ENCODE measurements at regions not wholly inside any gene's neighbourhood (a gene's known extent, or its start where the extent isn't known, plus 50 kb on each side); places are given as distances from the start of the nearest gene placed in this dataset.

DNA sequence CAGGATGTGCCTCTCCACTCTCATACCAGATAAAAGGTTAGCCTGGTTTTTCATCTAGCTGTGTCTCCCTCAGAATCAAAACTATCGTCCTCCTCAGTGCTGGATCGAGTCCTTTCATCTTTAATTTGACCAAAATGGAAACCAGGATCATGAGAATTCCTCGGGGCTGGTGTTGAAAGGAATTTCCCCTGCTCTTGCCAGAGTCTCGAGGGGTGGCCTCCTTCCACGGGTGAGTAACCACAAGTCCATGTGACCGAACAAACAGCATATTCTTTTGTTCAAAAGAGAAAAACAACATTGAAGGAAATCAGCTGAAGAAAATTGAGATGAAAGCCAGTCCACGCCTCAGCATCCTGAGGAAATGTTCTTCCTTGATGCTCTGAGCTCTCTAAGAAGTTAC is 165.9 kb upstream of the CDYL start:
- Histone ChIP-seq H3K4me1 (ENCODE audit: control extremely low read depth in 1 of 4, control insufficient read depth in 4 of 4, insufficient read depth in 4 of 4, low read length in 3 of 4) (no peaks in the 10 kb centered on the region), H3K9me3 (ENCODE audit: control extremely low read depth in 1 of 5, control insufficient read depth in 4 of 5, insufficient read depth in 2 of 5, low read depth in 1 of 5, low read length in 4 of 5) (peaks cover 0 to 9% (median 0%) of the 10 kb centered on the region in 5 experiments), H3K36me3 (ENCODE audit: control insufficient read depth in 4 of 4, insufficient read depth in 4 of 4, low read length in 3 of 4) (no peaks in the 10 kb centered on the region), H3K27ac (ENCODE audit: insufficient read depth in 1 of 2, low read depth in 1 of 2, low read length in 2 of 2, poor library complexity in 1 of 2, severe bottlenecking in 2 of 2) (no peak overlapping the region), H3K4me3 (ENCODE audit: control insufficient read depth in 1 of 7, extremely low read depth in 1 of 7, insufficient read depth in 4 of 7, low read depth in 2 of 7, low read length in 6 of 7) (no peak overlapping the region), H3K27me3 (replicated peaks in 2 of 5; ENCODE audit: control insufficient read depth in 4 of 5, insufficient read depth in 5 of 5, low read length in 4 of 5) (peaks cover 0 to 4% (median 0%) of the 10 kb centered on the region in 5 experiments)
- ChIA-PET CTCF (no interaction called here), POLR2A (no interaction called here)
- no peak for DNase-seq
- 46% methylated on average over 7 of the region's 7 CpGs for WGBS (ENCODE audit: insufficient coverage)

DNA sequence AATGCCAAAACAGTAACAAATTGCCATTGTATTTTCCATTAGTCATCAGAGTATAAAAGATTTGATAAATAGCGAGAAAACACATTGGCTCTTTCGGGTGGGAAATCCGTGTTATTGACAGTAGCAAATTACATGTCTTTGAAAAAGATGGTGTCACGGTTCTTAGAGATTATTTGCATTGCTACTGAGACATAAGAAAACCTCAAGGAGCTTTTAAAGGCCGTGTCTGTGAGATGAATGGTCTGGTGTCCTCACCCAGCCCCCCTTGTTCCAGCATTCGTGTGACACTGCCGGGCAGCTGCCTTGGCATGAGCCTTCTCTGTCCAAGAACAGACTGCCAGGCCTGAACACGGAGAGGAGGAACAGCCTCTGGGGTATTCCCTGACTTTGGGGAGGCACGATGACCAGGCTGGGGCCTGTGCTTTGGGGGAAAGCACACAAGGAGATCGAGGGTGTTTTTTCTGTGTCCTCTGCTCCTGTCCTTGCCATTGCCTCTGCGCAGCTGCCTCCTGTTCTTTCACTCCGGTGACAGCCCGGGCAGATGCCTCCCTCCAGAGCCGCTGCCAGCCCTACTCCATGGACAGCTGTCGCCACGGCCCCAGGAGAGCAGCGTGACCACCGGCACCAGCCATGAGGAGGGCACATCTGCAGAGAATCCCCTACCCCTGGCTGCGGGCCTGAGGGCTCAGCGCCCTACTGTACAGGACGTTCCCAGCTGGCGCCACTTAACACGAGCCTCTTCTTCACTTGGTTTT is 167.7 kb upstream of the CDYL start:
- no peak overlapping the region for H3K27ac ChIP-seq (ENCODE audit: insufficient read depth in 1 of 2, low read depth in 1 of 2, low read length in 2 of 2, poor library complexity in 1 of 2, severe bottlenecking in 2 of 2)
- WGBS (ENCODE audit: insufficient coverage), result 90% methylated on average over 23 of the region's 23 CpGs
- no peak overlapping the region for H3K4me3 ChIP-seq (ENCODE audit: control insufficient read depth in 1 of 7, extremely low read depth in 1 of 7, insufficient read depth in 4 of 7, low read depth in 2 of 7, low read length in 6 of 7)
- no peaks in the 10 kb centered on the region for H3K4me1 ChIP-seq (ENCODE audit: control extremely low read depth in 1 of 4, control insufficient read depth in 4 of 4, insufficient read depth in 4 of 4, low read length in 3 of 4)
- no peaks in the 10 kb centered on the region for H3K36me3 ChIP-seq (ENCODE audit: control insufficient read depth in 4 of 4, insufficient read depth in 4 of 4, low read length in 3 of 4)
- CTCF ChIA-PET, result no interaction called here
- POLR2A ChIA-PET, result no interaction called here
- DNase-seq, result no peak
- peaks cover 0 to 4% (median 0%) of the 10 kb centered on the region in 5 experiments for H3K27me3 ChIP-seq (replicated peaks in 2 of 5; ENCODE audit: control insufficient read depth in 4 of 5, insufficient read depth in 5 of 5, low read length in 4 of 5)
- H3K9me3 ChIP-seq (ENCODE audit: control extremely low read depth in 1 of 5, control insufficient read depth in 4 of 5, insufficient read depth in 2 of 5, low read depth in 1 of 5, low read length in 4 of 5), result peaks cover 0 to 3% (median 0%) of the 10 kb centered on the region in 5 experiments

- H3K27me3 ChIP-seq (replicated peaks in 2 of 5; ENCODE audit: control insufficient read depth in 4 of 5, insufficient read depth in 5 of 5, low read length in 4 of 5), result peaks cover 0 to 4% (median 0%) of the 10 kb centered on the region in 5 experiments
- CTCF ChIA-PET, result no interaction called here
- H3K36me3 ChIP-seq (ENCODE audit: control insufficient read depth in 4 of 4, insufficient read depth in 4 of 4, low read length in 3 of 4), result no peaks in the 10 kb centered on the region
- no peaks in the 10 kb centered on the region for H3K9me3 ChIP-seq (ENCODE audit: control extremely low read depth in 1 of 5, control insufficient read depth in 4 of 5, insufficient read depth in 2 of 5, low read depth in 1 of 5, low read length in 4 of 5)
- H3K27ac ChIP-seq (ENCODE audit: insufficient read depth in 1 of 2, low read depth in 1 of 2, low read length in 2 of 2, poor library complexity in 1 of 2, severe bottlenecking in 2 of 2), result no peak overlapping the region
- H3K4me1 ChIP-seq (ENCODE audit: control extremely low read depth in 1 of 4, control insufficient read depth in 4 of 4, insufficient read depth in 4 of 4, low read length in 3 of 4), result no peaks in the 10 kb centered on the region
- no peak overlapping the region for H3K4me3 ChIP-seq (ENCODE audit: control insufficient read depth in 1 of 7, extremely low read depth in 1 of 7, insufficient read depth in 4 of 7, low read depth in 2 of 7, low read length in 6 of 7)
- no peak for DNase-seq
- POLR2A ChIA-PET, result no interaction called here
- 10% methylated on average over 2 of the region's 6 CpGs for WGBS (ENCODE audit: insufficient coverage)
These were observed 168.4 kb upstream of the CDYL start for GRCh38 chr6:4607793-4608192.

DNA sequence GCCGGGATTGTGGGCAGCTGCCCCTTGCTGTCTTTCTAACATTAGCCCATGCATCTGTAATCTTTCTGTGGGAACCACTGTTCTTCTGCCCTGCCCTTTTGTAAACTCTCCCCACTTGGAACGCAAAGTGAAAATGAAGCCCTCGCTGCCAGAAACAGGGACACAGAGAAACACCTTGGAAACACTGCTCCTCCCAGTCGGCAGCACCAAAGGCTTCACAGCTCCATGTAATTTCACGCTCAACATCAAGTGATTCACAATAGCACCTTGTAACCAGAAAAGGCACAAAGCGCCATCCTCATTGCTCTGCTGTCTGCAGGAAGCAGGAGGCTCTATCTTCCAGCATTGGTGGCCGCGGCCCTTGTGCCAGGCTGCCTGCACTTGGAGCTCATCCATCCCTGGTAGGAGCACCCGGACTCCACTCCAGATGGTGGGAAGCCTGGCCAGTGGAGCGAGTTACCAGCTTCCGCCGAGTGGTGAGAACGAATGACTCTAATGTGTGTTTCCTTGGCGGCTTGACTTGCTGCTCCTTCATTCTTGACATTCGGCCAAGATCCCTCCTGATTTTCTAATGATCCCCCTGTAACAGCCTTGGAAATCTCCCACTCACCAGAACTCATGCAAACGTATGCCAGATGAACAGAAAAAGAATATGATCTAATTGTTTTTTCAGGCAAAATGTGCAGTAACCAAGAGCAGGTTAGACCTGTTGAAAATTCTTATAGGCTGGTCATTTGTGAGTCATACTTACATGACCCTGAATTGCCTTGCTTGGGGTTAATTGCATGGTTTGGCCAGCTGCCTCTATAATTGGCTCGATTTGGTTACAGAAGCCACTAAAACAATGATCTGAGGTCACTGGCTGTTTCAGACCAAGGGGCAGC is 169.1 kb upstream of the CDYL start:
- H3K27me3 ChIP-seq (replicated peaks in 2 of 5; ENCODE audit: control insufficient read depth in 4 of 5, insufficient read depth in 5 of 5, low read length in 4 of 5), result peaks cover 0 to 4% (median 0%) of the 10 kb centered on the region in 5 experiments
- no peaks in the 10 kb centered on the region for H3K9me3 ChIP-seq (ENCODE audit: control extremely low read depth in 1 of 5, control insufficient read depth in 4 of 5, insufficient read depth in 2 of 5, low read depth in 1 of 5, low read length in 4 of 5)
- ChIA-PET CTCF (no interaction called here), POLR2A (no interaction called here)
- 80% methylated on average over 16 of the region's 17 CpGs for WGBS (ENCODE audit: insufficient coverage)
- H3K4me3 ChIP-seq (ENCODE audit: control insufficient read depth in 1 of 7, extremely low read depth in 1 of 7, insufficient read depth in 4 of 7, low read depth in 2 of 7, low read length in 6 of 7), result no peak overlapping the region
- no peaks in the 10 kb centered on the region for H3K4me1 ChIP-seq (ENCODE audit: control extremely low read depth in 1 of 4, control insufficient read depth in 4 of 4, insufficient read depth in 4 of 4, low read length in 3 of 4)
- no peak overlapping the region for H3K27ac ChIP-seq (ENCODE audit: insufficient read depth in 1 of 2, low read depth in 1 of 2, low read length in 2 of 2, poor library complexity in 1 of 2, severe bottlenecking in 2 of 2)
- no peaks in the 10 kb centered on the region for H3K36me3 ChIP-seq (ENCODE audit: control insufficient read depth in 4 of 4, insufficient read depth in 4 of 4, low read length in 3 of 4)
- no peak for DNase-seq

DNA sequence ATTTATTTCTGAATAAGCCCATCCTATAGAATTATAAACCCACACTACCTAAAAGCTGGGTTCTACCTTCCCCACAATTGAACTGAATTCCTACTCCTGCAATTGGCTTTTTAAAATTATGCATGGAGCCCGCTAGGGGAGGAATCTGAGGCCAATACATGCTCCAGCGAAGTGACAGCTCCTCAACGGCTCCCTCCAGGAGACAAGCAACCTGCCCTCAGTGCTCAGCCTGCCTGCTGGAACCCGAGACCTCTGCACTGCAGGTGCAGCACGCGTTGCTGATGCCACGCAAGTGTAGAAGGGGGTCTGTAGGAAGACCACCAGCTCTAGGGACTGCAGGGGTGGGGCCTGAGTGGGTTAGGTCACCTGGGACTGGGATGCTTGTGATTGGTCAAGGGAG is 170.2 kb upstream of the CDYL start:
- Histone ChIP-seq H3K27me3 (replicated peaks in 2 of 5; ENCODE audit: control insufficient read depth in 4 of 5, insufficient read depth in 5 of 5, low read length in 4 of 5) (peaks cover 0 to 4% (median 0%) of the 10 kb centered on the region in 5 experiments), H3K9me3 (ENCODE audit: control extremely low read depth in 1 of 5, control insufficient read depth in 4 of 5, insufficient read depth in 2 of 5, low read depth in 1 of 5, low read length in 4 of 5) (no peaks in the 10 kb centered on the region), H3K4me3 (ENCODE audit: control insufficient read depth in 1 of 7, extremely low read depth in 1 of 7, insufficient read depth in 4 of 7, low read depth in 2 of 7, low read length in 6 of 7) (no peak overlapping the region), H3K4me1 (ENCODE audit: control extremely low read depth in 1 of 4, control insufficient read depth in 4 of 4, insufficient read depth in 4 of 4, low read length in 3 of 4) (no peaks in the 10 kb centered on the region), H3K36me3 (ENCODE audit: control insufficient read depth in 4 of 4, insufficient read depth in 4 of 4, low read length in 3 of 4) (no peaks in the 10 kb centered on the region), H3K27ac (ENCODE audit: insufficient read depth in 1 of 2, low read depth in 1 of 2, low read length in 2 of 2, poor library complexity in 1 of 2, severe bottlenecking in 2 of 2) (no peak overlapping the region)
- POLR2A ChIA-PET, result no interaction called here
- WGBS (ENCODE audit: insufficient coverage), result 94% methylated on average over 6 of the region's 7 CpGs
- CTCF ChIA-PET, result no interaction called here
- DNase-seq, result no peak

GRCh38 chr6:4603856-4604369 is 172.3 kb upstream of the CDYL start:
- H3K27me3 ChIP-seq (replicated peaks in 2 of 5; ENCODE audit: control insufficient read depth in 4 of 5, insufficient read depth in 5 of 5, low read length in 4 of 5), result no peaks in the 10 kb centered on the region
- peaks cover 0 to 5% (median 0%) of the 10 kb centered on the region in 5 experiments for H3K9me3 ChIP-seq (ENCODE audit: control extremely low read depth in 1 of 5, control insufficient read depth in 4 of 5, insufficient read depth in 2 of 5, low read depth in 1 of 5, low read length in 4 of 5)
- H3K4me3 ChIP-seq (ENCODE audit: control insufficient read depth in 1 of 7, extremely low read depth in 1 of 7, insufficient read depth in 4 of 7, low read depth in 2 of 7, low read length in 6 of 7), result no peak overlapping the region
- ChIA-PET CTCF (no interaction called here), POLR2A (no interaction called here)
- H3K36me3 ChIP-seq (ENCODE audit: control insufficient read depth in 4 of 4, insufficient read depth in 4 of 4, low read length in 3 of 4), result no peaks in the 10 kb centered on the region
- DNase-seq, result no peak
- no peaks in the 10 kb centered on the region for H3K4me1 ChIP-seq (ENCODE audit: control extremely low read depth in 1 of 4, control insufficient read depth in 4 of 4, insufficient read depth in 4 of 4, low read length in 3 of 4)
- no peak overlapping the region for H3K27ac ChIP-seq (ENCODE audit: insufficient read depth in 1 of 2, low read depth in 1 of 2, low read length in 2 of 2, poor library complexity in 1 of 2, severe bottlenecking in 2 of 2)
- WGBS (ENCODE audit: insufficient coverage), result 90% methylated on average over 1 of the region's 1 CpG

DNA sequence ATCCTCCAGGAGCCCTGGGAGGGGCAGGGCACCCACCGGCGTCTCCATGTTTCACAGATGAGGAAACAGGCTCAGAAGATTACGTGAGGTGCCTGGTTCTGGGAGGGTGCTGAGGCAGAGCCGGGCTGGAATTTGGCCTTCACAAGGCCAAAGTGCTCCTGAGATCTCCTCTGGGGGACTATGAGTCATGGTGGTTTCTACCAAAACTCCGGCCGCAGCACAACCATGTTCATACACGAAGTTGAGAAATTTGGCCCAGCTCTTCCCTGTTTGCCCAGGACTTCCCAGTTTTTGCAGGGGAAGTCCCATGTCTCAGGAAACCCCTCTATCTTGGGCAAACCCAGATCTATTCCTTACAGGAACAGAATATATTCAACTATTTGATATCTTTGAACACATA is 172.9 kb upstream of the CDYL start:
- ChIA-PET POLR2A (no interaction called here), CTCF (no interaction called here)
- Histone ChIP-seq H3K36me3 (ENCODE audit: control insufficient read depth in 4 of 4, insufficient read depth in 4 of 4, low read length in 3 of 4) (no peaks in the 10 kb centered on the region), H3K27me3 (replicated peaks in 2 of 5; ENCODE audit: control insufficient read depth in 4 of 5, insufficient read depth in 5 of 5, low read length in 4 of 5) (no peaks in the 10 kb centered on the region), H3K27ac (ENCODE audit: insufficient read depth in 1 of 2, low read depth in 1 of 2, low read length in 2 of 2, poor library complexity in 1 of 2, severe bottlenecking in 2 of 2) (no peak overlapping the region), H3K4me3 (ENCODE audit: control insufficient read depth in 1 of 7, extremely low read depth in 1 of 7, insufficient read depth in 4 of 7, low read depth in 2 of 7, low read length in 6 of 7) (no peak overlapping the region), H3K4me1 (ENCODE audit: control extremely low read depth in 1 of 4, control insufficient read depth in 4 of 4, insufficient read depth in 4 of 4, low read length in 3 of 4) (no peaks in the 10 kb centered on the region), H3K9me3 (ENCODE audit: control extremely low read depth in 1 of 5, control insufficient read depth in 4 of 5, insufficient read depth in 2 of 5, low read depth in 1 of 5, low read length in 4 of 5) (peaks cover 0 to 5% (median 0%) of the 10 kb centered on the region in 5 experiments)
- WGBS (ENCODE audit: insufficient coverage), result 99% methylated on average over 7 of the region's 7 CpGs
- no peak for DNase-seq
